Fibroblast of villous mesenchyme (primary cell): ENCODE measurements at regions not wholly inside any gene's neighbourhood (a gene's known extent, or its start where the extent isn't known, plus 50 kb on each side); places are given as distances from the start of the nearest gene placed in this dataset.

Experiments used
- DNase-seq: peaks from one replicate; pipeline ENCODE4 v3.0.0-alpha.2; 2010; ENCODE audit warnings: low read depth
- H3K4me3 ChIP-seq: 2 replicates; pipeline ENCODE4 v1.5.1; 2011; ENCODE audit warnings: low read depth, mild to moderate bottlenecking, low read length
- CTCF ChIP-seq: IDR thresholded peaks from 2 replicates; pipeline ENCODE4 v1.5.1; 2012; ENCODE audit warnings: low read depth, mild to moderate bottlenecking, low read length; ENCODE audit not compliant: insufficient read depth

- DNase-seq: no peak
- no peak overlapping the region for H3K4me3 ChIP-seq
- TF ChIP-seq CTCF: no peak
Observed at GRCh38 chr3:88987776-88988175, 119.6 kb upstream of the EPHA3 start.

- no peak overlapping the region for H3K4me3 ChIP-seq
- TF ChIP-seq CTCF: no peak
- DNase-seq: no peak
Observed at GRCh38 chr3:88988906-88989305, 118.5 kb upstream of the EPHA3 start.

GRCh38 chr3:88991496-88991895, 115.9 kb upstream of the EPHA3 start:
- no peak for TF ChIP-seq CTCF

GRCh38 chr3:88996691-88997090, 110.7 kb upstream of the EPHA3 start:
- no peak for TF ChIP-seq CTCF
- no peak overlapping the region for H3K4me3 ChIP-seq
- DNase-seq: no peak

More at GRCh38 chr3:88991496-88991895, 115.9 kb upstream of the EPHA3 start:
- H3K4me3 ChIP-seq: no peak overlapping the region
- no peak for DNase-seq

GRCh38 chr3:88997260-88997659, 110.2 kb upstream of the EPHA3 start:
- H3K4me3 ChIP-seq: no peak overlapping the region
- no peak for TF ChIP-seq CTCF

GRCh38 chr3:89000886-89001285, 106.5 kb upstream of the EPHA3 start:
- DNase-seq: no peak
- H3K4me3 ChIP-seq: no peak overlapping the region
- no peak for TF ChIP-seq CTCF

More at GRCh38 chr3:88997260-88997659, 110.2 kb upstream of the EPHA3 start:
- DNase-seq: no peak

- no peak for TF ChIP-seq CTCF
- no peak for DNase-seq
- no peak overlapping the region for H3K4me3 ChIP-seq
Observed at GRCh38 chr3:89002191-89002590, 105.2 kb upstream of the EPHA3 start.
